GM12892 (cell line): ENCODE measurements at regions not wholly inside any gene's neighbourhood (a gene's known extent, or its start where the extent isn't known, plus 50 kb on each side); places are given as distances from the start of the nearest gene placed in this dataset.

Experiments used
- POLR2A ChIP-seq: IDR thresholded peaks from 2 replicates; pipeline ENCODE4 v1.6.1; 2011; ENCODE audit warnings: low read depth, low read length, control low read depth
- POLR2AphosphoS5 ChIP-seq: IDR thresholded peaks from 2 replicates; pipeline ENCODE4 v1.6.1; 2011; ENCODE audit warnings: low read depth, low read length, control low read depth
- TAF1 ChIP-seq: IDR thresholded peaks from 2 replicates; pipeline ENCODE4 v1.6.1; 2011; ENCODE audit warnings: low read depth, mild to moderate bottlenecking, control low read depth, low read length, borderline replicate concordance

DNA sequence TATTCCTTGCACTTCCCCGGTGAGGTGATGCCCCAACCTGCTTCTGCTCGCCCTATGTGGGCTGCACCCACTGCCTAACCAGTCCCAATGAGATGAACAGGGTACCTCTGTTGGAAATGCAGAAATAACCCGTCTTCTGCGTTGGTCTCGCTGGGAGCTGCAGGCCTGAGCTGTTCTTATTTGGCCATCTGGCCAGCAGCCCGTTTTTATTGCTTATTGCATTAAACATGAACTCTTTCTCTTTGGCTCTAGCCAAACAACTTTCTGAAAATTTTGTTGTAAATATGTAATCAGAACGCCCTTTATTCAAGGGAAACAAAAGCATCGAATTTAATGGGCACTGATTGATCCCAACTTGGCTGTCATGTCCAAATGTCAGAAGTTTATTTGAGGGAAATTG is 124.7 kb upstream of the FTMT start:
- TF ChIP-seq POLR2A (no peak), POLR2AphosphoS5 (no peak), TAF1 (no peak)
